Esophagus squamous epithelium (tissue), 4 donors: ENCODE measurements at regions not wholly inside any gene's neighbourhood (a gene's known extent, or its start where the extent isn't known, plus 50 kb on each side); places are given as distances from the start of the nearest gene placed in this dataset.

Experiments
- POLR2A ChIP-seq, 4 donors: fragments of 450-650 bp; IDR thresholded peaks; one replicate each; pipeline ENCODE4 v1.6.1; 2017; ENCODE audit warnings: antibody characterized with exemption in 4 of 4, mild to moderate bottlenecking in 4 of 4, moderate library complexity in 3 of 4
- TF ChIP-seq, protein P1 (sequence below), 6 experiments: fragments of 450-650 bp in 4 of 6; fragments of 200-600 bp in 2 of 6; sonication (generic) in 2 of 6; IDR thresholded peaks; one replicate each; pipeline ENCODE4 v1.5.1; 2016 to 2019; ENCODE audit warnings: antibody characterized with exemption in 6 of 6, mild to moderate bottlenecking in 4 of 6, moderate library complexity in 4 of 6

- TF ChIP-seq, protein P1, sequence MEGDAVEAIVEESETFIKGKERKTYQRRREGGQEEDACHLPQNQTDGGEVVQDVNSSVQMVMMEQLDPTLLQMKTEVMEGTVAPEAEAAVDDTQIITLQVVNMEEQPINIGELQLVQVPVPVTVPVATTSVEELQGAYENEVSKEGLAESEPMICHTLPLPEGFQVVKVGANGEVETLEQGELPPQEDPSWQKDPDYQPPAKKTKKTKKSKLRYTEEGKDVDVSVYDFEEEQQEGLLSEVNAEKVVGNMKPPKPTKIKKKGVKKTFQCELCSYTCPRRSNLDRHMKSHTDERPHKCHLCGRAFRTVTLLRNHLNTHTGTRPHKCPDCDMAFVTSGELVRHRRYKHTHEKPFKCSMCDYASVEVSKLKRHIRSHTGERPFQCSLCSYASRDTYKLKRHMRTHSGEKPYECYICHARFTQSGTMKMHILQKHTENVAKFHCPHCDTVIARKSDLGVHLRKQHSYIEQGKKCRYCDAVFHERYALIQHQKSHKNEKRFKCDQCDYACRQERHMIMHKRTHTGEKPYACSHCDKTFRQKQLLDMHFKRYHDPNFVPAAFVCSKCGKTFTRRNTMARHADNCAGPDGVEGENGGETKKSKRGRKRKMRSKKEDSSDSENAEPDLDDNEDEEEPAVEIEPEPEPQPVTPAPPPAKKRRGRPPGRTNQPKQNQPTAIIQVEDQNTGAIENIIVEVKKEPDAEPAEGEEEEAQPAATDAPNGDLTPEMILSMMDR (IDR thresholded peaks at IDR 0.05) = no peak
- TF ChIP-seq POLR2A (IDR thresholded peaks at IDR 0.05) = no peak
These were observed 94.8 kb upstream of the FAT3 start for GRCh38 chr11:92129811-92130210.
